Erythroblast (primary cell): ENCODE measurements at regions not wholly inside any gene's neighbourhood (a gene's known extent, or its start where the extent isn't known, plus 50 kb on each side); places are given as distances from the start of the nearest gene placed in this dataset.

Experiments
- DNase-seq, 2 experiments: peaks; one replicate each; lab custom pipeline; 2025; lab: John Stamatoyannopoulos, UW
- GATA1 ChIP-seq: IDR thresholded peaks from 2 replicates; pipeline ENCODE4 v1.6.1; 2011; ENCODE audit warnings: low read depth, mild to moderate bottlenecking, control low read depth, low read length, moderate library complexity
- POLR2A ChIP-seq: IDR thresholded peaks from 2 replicates; pipeline ENCODE4 v1.6.1; 2011; ENCODE audit warnings: mild to moderate bottlenecking, low read length

DNA sequence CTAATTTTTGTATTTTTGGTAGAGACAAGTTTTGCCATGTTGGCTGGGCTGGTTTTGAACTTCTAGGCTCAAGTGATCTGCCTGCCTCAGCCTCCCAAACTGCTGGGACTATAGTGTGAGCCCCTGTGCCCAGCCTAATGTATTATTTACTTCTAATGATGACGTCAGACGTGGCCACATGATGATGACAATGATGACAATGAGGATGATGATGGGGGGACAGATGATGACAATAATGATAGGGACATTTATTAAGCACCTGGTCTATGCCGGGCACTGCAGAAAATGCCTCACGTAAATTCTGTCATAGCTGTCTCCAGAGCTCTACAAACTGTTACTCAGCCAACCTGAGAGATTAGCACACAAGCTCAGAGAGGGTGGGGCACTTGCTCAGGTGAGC, 169.3 kb downstream of the SHANK2 start:
- no peak for DNase-seq
- TF ChIP-seq GATA1 (no peak), POLR2A (no peak)

DNA sequence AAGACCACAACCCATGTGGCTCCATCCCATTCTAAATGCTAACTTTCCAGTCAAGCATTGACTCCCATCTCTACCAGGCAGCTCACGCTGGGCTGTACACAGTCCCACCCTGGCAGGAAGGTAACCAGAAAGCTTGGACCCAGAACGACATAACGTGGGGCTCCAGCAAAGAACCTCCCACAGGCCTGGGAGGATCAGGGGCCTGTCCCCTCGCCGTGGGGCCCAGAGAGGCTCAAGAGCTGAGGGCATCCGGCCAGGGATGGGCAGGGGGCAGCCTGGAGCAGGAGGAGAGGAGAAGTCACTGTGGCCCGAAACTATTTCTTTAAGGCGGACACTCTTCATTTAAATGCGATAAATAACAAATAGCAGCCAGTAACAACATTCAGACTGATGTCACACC, 169.9 kb downstream of the SHANK2 start:
- no peak for TF ChIP-seq POLR2A
- no peak for TF ChIP-seq GATA1
- DNase-seq = no peak

DNA sequence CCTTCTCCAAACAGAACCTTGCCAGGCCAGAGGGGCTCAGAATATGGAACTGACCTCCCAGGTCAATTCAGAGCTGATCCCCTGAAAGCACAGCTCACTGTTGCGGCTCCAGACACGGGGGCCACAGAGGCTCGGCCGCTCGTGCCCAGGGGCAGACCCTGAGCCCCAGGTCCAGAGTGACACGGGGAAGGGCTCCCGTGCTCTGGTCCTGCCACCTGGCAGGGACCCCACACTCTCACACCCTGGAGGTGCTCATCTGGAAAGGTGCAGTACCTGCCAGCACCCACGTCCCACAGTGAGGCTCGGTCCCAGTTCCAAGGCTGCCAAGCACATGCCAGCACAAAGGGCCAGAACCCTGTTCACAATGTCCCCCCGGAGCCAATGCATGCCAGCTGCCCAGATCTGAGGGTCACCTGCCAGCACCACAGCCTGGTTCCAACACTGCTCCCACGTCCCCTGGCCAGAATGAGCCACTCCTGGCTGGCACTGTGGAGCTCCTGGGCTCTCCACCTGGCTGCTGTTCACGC, 170.6 kb downstream of the SHANK2 start:
- no peak for DNase-seq

DNA sequence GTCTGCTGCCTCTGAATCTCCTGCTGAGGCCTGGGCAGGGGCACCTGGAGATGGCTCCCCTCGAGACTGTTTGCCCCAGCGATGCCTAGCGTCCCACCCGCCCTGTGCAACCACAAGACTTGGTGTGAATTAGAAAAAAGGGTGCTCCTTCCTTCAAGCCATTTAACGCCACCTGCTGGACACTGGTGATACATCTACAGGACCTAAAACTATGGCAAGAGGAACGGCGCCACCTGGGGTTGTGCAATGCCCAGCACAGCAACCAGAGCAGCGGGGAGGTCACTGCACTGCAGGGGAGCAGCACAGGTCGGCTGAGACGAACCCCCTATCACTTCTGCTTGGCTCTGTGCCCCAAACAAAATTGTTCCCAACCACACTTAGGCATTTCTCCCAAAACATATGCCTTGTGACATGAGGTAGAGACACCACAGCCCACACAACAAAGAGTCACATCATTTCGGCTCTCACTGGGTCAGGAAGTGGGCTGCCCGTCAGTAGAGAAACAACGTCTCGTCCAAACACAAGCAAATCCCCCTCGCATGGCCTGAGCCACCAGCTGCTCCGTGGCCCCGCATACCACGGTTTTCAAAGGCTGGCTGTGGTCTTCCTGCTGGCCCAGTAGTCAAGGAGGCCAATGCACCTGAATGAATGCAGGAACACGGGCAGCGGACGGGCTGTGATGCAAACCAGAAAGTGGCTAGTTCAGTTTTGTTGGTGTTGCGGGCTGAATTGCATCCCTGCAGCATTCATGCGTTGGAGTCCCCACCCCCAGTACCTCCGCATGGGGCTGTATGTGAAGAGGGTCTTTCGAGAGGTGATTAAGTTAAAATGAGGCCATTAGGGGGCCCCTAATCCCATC, 171.9 kb downstream of the SHANK2 start:
- DNase-seq = peak; percentile 61 to 68
- TF ChIP-seq GATA1 (no peak), POLR2A (no peak)

More for the DNA sequence above, 170.6 kb downstream of the SHANK2 start:
- TF ChIP-seq POLR2A (no peak), GATA1 (no peak)

DNA sequence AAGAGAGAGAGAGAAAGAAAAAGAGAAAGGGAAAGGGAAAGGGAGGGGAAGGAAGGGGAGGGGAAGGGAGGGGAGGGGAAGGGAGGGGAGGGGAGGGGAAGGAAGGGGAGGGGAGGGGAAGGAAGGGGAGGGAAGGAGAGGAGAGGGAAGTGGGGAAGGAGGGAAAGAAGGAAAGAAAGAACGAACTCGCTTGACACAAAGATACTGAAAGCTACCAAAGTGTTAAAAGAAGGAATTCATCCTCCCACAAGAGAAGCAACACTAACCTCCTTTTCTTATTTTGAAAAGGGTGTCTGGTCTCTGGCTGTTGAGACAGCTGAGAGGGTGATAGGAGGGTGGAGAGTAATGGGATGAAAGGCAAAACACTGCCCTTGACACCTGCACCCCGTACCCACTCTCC, 172.6 kb downstream of the SHANK2 start:
- TF ChIP-seq GATA1 (no peak), POLR2A (no peak)
- no peak for DNase-seq

DNA sequence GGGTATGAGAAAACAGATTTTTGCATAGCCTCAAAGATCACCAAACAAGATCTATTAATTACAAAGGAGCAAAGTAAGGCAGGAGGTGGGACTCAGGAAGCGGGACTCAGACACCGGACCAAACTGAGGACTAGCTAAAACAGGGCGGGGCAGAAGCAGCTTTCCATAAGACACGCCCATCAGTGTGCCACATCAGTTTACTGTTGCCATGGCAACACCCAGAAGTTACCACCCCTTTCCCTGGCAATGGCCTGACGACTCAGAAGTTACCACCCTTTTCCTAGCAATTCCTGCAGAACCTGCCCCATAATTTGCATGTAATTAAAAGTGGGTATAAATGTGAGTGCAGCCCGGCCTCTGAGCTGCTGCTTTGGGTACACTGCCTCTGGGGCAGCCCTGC, 173.9 kb downstream of the SHANK2 start:
- TF ChIP-seq POLR2A (no peak), GATA1 (no peak)
- peak in 1 of 2 experiments; percentile 5 for DNase-seq

DNA sequence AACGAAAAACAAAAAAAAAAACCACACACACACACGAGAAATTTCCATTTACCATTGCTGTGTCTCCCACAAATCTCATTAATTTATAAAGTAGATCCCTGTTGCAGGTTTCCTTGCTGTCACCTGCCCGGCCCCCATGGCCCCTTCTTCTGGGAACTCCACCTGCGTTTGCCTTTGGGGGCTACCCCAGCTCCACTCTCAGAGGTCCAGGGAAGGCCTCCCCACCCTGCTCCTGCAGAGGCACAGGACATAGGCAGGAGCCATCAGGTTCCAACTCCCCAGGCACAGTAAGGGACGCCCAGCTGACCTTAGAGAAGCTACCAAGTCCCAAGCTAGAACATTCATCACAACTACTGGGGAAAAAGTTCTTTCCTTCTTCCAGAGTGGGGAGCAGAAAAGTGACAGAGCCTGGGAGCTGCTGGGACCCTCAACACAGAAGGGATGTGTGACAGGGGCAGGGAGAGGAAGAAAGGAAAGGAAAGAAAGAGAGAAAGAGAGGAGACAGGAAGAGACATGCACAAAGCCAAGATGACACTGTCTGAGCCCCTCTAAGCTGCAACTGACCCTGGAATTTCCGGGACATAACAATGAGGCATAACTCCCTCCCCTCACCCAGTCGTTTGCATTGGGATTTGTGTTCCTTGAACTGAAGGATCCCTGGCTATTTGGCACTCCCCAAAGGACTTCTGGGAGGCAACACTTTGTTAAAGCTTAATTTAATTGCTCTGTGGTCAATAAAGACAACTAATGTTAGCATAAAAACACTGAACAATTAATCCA, 175.7 kb downstream of the SHANK2 start:
- no peak for DNase-seq
- TF ChIP-seq POLR2A (no peak), GATA1 (no peak)

DNA sequence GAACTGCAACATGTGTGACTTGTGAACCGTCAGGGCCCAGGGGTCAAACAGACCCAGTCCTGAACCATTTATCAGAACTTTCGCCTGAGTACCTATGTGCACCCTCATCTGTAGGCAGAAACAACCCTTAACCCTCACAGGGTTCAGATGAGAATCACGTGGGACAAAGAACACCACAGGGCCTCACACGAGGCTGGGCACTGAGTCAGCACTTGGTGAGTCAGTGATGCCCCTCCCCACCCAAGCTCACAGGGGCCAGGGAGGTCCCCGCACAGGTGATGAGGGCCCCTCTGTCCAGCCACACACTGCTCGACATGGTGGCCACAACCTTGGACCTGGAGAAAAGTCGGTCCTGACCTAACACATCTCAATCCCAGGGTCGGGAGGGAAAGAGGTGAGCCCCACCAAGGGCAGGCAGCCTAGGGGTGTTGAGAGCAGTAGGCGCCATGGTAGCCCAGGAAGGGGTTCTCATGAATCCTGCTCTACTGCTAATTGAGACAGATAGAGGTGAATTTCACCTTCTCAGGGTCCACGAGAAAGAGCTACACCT, 176.4 kb downstream of the SHANK2 start:
- TF ChIP-seq GATA1 (no peak), POLR2A (no peak)
- DNase-seq = no peak

DNA sequence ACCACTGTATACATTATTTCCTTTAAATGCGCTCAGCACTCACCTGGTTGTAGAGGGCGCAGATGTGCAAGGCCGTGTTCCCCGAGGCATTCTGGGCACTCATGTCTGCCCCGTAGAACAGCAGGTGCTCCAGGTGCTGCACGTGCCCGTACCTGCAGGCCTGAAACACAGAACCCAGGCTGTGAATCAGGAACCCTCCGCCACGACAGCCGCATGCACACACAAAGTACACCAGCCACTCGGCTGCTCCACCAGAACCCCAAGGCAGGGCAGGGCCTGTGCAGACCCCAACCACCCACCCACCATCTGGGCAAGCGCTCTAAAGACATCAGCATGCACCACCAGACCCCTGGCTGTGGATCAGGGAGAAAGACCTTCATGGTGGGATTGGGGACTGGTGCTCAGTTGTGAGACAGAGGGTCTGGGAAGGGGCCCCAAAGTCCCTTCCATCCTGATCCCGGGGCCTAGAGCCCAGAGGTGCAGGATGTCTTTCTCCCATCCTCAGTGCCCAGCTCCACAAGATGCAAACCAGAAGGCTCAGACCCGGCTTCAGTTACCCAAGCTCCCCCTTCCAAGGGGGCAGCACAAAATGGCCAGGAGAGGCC, 177.2 kb downstream of the SHANK2 start:
- TF ChIP-seq POLR2A (no peak), GATA1 (no peak)
- DNase-seq = no peak

DNA sequence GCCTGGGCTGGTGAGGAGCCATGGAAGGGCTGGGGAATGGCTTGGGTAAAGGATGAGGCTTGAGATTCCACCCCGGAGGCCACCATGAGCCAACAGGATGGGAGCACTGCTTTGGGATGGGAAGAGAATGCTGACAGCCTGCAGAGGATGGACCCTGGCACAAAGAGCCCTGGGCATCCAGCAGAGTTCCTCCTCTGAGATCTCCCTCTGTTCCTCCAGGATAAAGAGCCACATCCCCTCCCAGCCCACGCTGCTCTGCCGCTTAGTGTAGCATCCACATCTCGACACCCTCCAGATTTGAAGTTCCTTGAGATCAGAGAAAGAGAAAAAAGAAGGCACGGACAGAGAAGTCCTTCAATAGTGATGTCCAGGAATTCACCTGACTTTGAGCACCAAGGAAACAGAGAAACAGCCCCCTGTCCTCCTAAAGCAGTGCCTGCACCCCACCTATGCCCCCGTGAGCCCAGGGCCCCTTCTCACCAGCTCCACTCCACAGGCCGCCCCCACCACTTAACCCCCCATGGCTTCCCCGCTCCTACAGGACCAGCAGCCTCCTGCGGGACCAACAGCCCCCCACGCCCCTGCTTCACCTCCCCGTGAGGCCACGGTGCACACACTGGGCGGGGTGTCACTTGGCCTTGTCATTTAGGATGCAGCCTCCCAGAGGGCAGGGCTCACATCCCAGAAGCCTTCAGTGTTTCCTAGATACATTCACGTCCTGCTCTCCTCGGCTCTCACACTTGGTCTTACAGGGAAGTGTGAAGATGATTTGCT, 180.5 kb downstream of the SHANK2 start:
- DNase-seq = no peak

DNA sequence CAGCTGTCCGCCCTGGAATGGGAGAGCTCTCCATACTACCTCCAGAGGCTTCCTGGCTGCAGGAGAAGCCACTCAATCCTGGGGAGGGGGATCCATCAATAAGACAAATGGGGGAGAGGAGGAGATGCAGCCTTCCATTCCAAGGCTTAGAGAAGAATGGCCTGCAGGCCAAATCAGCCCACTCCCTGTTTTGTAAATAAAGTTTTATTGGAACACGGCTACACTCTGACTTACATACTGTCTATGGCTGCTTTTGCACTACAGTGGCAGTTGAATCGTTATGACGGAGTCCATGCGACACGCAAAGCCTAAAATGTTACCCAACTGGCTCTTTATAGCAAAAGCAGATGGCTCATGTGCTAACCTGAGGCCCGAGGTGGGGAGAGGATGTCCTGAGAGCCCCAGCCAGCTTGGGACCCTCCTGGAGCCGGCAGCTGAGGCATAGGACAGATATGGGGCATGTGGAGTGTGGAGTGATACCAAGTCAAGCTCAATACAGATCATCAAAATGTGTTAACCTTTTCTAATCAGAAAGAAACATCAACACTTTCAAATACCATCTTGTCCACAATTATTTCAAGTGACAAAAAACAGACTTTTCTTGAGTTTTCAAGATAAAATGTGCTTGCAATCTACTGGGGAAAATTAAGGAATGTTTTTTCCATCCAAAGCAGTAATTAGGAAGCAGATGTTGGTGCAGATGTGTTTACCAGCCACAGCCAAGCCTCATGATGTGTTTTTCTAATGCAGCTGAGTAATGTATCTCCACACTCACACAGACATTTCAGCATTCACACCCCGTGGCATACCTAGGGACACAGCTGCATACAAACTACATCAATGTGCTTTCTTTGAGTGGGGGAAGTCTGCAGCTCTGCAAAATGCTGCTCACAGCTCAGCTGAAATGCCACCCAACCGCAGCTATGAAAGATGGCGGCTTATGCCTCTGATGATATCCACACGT, 181.6 kb downstream of the SHANK2 start:
- no peak for TF ChIP-seq GATA1
- TF ChIP-seq POLR2A = no peak
- no peak for DNase-seq

More for the DNA sequence above, 180.5 kb downstream of the SHANK2 start:
- TF ChIP-seq GATA1 (no peak), POLR2A (no peak)

DNA sequence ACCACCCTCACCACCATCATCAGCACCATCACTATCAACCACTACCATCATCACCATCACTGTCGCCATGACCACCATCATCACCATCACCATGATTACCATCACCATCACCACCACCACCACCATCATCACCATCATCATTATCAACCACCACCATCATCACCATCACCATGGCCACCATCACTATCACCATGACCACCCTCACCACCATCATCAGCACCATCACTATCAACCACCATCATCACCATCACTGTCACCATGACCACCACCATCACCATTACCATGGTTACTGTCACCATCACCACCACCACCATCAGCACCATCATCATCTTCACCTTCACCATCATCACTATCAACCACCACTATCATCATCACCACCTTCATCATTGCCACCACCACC, 183.4 kb downstream of the SHANK2 start:
- TF ChIP-seq GATA1 (no peak), POLR2A (no peak)
- DNase-seq = no peak
